Ovary (tissue), 3 donors: ENCODE measurements at regions not wholly inside any gene's neighbourhood (a gene's known extent, or its start where the extent isn't known, plus 50 kb on each side); places are given as distances from the start of the nearest gene placed in this dataset.

Source experiments
- EP300 ChIP-seq: sonication (generic); formaldehyde crosslinking; IDR thresholded peaks from one replicate; pipeline ENCODE4 v1.6.1; 2017; ENCODE audit warnings: antibody characterized with exemption
- POLR2A ChIP-seq: fragments of 450-650 bp; IDR thresholded peaks from one replicate; pipeline ENCODE4 v1.6.1; 2017; ENCODE audit warnings: antibody characterized with exemption, mild to moderate bottlenecking, moderate library complexity
- TF ChIP-seq, protein P1 (sequence below), 3 donors: fragments of 450-650 bp in 2 of 3; fragments of 200-600 bp in 1 of 3; IDR thresholded peaks; one replicate each; pipeline versions ENCODE4 v1.5.1 to v1.8.0; 2016 to 2022; ENCODE audit warnings: antibody characterized with exemption in 3 of 3, mild to moderate bottlenecking in 1 of 3
- donor health status: DM: no; HTN: no; CAD: no.

DNA sequence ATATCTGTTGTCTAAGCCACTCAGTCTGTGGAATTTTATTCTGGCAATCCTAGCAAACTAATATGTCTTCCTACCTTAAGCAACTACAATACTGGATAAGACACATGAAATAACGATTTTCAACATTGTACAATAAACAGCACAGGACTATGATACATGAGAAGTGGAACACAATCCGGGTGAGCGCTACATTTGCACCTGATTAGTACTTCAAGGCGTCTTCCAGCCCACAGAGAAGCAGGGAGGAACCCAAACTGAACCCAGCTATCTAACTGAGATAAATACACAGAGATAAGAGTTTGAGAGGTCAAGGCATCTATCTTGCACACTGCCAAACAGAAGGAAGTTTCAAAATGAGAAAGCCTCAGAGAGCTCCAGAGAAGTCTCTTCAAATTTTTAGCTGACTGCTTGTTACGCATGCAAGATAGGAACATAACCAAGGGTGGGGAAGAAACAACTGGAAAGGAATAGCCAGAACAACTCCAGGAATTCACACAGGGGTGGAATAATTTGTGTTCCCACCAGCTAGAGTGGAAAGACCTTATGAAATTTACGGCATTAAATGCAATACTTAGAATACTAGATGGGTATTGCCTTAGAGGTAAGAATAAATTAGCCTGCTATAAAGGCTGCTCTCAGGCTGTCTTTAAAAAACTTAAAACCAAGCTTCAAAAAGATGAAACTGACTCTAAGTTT, 481.8 kb downstream of the MTRR start:
- TF ChIP-seq, protein P1, sequence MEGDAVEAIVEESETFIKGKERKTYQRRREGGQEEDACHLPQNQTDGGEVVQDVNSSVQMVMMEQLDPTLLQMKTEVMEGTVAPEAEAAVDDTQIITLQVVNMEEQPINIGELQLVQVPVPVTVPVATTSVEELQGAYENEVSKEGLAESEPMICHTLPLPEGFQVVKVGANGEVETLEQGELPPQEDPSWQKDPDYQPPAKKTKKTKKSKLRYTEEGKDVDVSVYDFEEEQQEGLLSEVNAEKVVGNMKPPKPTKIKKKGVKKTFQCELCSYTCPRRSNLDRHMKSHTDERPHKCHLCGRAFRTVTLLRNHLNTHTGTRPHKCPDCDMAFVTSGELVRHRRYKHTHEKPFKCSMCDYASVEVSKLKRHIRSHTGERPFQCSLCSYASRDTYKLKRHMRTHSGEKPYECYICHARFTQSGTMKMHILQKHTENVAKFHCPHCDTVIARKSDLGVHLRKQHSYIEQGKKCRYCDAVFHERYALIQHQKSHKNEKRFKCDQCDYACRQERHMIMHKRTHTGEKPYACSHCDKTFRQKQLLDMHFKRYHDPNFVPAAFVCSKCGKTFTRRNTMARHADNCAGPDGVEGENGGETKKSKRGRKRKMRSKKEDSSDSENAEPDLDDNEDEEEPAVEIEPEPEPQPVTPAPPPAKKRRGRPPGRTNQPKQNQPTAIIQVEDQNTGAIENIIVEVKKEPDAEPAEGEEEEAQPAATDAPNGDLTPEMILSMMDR (IDR thresholded peaks at IDR 0.05), result no peak
- no peak for TF ChIP-seq POLR2A
- TF ChIP-seq EP300, result no peak
